HuH-7 (cell line): ENCODE measurements at regions not wholly inside any gene's neighbourhood (a gene's known extent, or its start where the extent isn't known, plus 50 kb on each side); places are given as distances from the start of the nearest gene placed in this dataset.

Experiments
- DNase-seq: peaks from one replicate; pipeline ENCODE4 v3.0.0; 2011; ENCODE audit warnings: low spot score

DNA sequence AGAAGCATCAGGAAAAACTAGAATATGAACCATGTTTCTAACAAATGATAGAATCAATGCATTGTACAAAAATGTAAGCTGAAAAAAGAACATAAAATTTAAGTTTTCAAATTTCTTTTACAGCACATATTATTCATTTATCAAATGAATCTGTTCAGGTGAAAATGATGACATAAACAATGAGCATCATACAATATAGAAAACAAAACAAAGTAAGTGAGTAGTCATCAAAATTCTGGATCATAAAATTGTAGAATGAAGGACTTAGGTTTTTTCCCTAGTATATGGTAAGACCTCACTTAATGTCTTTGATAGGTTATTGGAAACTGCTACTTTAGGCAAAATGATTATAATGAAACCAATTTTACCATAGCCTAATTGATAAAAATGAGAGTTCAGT lies 427.0 kb upstream of the KCNH7 start:
- DNase-seq, result no peak

DNA sequence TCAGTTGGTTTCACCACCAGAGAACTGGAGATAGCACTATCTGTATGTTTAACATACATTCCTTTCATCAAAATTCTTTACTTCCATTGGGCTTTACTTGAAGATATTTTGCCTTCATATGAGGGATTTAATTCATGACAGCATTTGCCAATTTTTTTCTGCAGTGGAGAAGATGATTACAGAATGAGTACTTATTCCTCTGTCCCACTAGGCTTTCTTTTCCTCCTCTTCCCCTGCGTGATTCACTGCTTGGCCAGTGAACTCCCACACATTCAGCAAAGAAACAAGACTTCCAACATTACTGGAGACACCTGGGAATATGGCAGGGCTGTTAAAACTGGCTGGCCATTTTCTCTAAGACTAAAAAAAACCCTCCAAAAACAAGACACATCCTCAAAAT lies 425.8 kb upstream of the KCNH7 start:
- no peak for DNase-seq

DNA sequence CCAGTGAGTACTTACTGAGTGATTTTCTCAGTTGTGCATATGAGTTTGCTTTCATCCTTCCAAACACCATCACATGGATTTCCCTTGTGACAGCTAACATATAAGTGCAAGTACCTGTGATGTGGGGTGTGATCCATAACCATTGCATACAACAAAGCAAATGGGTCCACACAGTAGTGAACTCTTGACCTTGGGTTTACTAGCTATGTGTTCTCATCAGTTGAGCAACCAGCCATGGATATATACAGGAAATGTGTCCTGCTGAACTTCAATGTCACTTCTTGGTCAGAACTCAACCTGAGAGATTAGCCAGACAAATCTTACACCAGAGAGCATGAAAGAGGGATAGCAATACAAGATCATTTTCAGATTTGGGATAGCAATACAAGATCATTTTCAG lies 420.9 kb upstream of the KCNH7 start:
- peak; percentile 4 for DNase-seq

DNA sequence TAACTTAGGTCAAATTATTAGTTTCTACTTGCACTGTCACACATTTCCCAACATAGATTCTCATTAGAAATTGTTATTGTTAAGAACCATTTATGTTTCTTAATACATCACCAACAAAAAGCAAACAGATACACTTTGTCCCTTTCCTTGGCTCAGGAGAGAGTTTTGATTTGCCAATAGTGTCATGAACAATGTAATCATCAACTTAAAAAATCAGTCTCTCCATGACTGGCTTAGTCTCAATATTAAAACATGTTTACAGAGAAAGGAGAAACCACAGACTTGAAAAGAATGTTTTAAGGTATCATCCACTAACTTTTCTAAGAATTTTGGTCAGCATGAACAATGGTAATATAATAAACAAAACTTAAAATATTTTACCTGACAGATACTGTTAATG lies 416.5 kb upstream of the KCNH7 start:
- no peak for DNase-seq

DNA sequence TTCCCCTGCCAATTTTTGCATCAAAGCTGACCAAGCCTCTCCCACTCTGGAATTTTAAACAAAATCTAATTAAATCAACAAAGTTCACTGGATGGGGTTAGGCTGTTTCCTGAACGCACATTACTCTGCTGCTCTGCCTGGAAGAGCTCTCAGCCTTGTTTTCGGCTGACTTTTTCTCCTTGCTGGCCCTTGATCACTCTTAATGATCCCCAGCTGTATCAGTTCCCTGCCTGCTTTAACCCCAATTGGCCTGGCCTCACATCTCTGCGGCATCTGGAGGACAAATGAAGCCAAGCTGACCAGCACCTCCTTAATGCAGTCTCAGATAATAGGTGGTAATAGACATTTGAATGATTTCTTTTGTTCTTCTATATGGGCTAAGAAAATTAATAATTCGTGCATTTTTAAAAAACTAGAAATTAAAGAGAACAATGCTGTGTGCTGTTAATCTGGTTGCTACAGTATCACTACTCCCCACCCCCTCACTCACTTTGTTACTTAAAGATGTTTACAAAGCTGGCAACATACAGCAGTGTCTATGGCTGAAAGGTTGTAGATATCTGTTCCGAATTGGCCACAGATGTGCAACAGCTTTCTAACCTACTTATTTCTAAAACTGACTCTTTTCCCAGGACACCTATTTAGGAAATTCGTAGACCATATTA lies 415.2 kb upstream of the KCNH7 start:
- no peak for DNase-seq

DNA sequence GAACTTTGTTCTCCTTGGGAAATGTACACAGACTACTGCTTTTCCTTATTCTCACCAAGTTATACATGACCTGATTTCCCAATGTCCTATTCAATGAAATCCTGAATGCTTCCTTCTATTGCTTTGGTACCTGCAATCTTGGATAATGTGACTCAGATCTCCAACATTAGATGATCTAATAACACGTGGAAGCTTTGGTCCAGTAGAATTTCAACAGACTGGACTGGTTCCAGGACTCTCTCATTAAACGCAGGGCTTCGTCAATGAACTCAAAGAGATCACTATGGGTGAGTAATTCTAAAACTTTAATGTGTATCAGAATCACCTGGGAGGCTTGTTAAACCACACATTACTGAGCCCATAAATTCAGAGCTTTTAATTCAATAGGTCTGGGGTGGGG lies 413.6 kb upstream of the KCNH7 start:
- no peak for DNase-seq

DNA sequence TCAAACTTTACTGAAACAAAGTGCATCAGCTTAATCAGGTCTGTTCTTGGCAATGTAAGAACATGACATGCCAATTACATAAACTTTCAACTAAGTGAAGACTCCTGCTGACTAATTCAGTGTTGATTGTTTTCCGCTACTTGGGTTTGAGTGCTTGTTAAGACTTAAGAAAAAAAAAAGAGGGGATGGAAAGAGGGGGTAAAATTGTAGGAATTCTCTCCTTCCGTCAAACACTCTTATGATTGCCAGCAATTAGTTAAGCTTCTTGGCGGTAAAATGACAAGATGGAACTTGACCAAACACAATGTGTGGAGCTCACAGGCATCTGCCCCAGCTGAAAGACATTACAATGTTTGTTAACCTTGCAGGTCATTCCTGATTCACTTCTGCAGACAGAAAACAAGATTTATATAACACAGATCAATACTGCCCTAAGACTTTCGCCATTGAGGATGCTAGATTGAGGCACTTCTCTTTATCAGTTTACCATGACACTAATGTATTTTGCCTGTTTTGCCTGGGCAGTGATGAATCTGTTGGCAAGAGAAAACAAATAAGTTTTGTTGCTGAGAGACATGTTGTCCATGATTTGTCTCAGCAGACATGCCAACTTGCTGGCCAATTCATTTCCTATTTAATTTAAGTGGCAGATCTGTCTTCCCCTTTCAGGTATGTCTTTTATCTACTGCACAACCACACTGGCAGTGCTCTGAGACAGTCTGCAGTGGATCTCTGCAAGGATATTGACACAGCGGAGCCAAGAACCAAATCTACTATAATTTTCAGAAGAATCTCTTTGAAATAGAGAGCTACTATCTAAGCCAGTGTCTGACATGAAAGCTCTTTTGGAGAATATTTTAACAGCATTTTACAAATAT lies 410.0 kb upstream of the KCNH7 start:
- DNase-seq, result no peak

DNA sequence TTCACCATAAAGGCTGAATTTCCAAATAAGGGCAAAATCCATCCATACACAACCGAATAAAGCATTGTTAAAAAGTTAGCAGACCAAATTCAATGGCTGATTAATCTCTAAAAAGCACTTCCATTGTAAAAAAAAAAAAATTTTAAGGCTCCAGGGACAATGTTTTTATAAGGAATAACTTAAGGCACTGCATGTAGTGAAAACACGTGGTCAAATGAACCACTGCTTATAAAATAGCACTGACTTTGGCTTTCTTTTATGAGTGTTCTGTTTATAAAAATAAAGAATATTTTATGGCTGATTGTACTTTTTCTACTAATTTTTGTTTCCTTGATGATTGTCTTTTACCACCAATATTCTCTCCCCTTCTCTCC lies 409.3 kb upstream of the KCNH7 start:
- DNase-seq, result no peak

DNA sequence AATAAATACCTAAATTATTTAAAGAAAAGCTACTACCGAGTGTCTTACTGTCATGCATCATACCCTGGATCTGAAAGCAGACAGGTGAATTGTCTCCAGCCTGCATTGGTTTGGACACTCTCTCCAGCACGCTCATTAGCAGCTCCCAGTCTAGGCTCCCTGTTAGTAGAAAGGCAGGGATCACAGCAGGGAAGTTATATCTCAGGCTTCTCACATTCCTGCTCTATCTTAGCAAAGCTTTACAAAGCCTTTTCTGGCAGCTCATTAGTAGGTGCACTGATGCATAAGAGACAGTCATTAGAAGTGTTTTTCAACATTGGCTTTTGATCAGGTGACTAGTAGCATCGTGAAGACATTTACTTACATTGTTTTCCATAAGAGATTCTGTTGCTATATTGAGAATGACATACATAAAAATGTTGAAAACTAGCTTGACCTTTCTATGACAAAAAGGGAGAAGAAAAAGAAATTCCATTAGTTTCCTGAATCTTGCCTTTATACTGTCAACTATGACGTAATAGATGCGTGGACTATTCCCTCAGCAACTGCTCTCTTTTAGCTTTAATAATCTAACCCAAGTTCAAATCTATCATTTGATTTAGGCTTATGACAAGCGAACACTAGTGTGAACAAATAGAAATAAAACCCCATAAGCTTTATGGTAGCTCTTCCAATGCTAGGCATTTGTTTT lies 408.7 kb upstream of the KCNH7 start:
- no peak for DNase-seq

DNA sequence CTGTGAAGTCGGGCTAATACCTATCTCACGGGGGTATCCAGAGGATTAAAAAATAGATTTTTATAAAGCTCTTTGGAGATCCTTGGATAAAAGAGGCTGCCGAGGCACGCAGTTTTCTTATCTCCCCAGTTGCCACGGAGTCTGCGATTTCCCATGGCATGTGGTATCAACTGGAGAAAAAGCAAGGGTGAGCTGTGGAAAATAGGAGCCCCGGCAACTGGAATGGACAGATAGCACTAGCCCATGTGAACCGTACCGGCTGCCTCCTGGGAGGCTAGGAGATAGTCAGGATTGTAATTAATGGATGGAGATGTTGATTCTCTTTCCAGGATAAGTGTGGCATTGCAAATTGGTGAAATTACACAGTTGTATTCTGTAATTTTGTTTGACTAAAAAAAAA lies 407.6 kb upstream of the KCNH7 start:
- no peak for DNase-seq

DNA sequence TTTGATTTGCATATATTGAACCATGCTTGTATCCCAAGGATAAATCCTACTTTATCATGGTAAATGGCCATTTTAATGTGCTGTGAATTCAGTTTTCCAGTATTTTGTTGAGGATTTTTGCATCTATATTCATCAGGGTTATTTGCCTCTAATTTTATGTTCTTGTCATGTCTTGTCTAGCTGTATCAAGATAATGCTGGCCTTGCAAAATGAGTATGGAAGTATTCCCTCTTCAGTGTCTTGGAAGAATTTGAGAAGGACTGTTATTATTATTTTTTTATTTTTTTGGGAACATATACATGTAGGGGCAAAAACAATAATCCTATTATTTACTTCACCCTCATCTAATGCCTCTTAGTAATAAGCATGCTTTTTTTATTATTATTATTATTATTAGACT lies 398.0 kb upstream of the KCNH7 start:
- DNase-seq, result no peak

DNA sequence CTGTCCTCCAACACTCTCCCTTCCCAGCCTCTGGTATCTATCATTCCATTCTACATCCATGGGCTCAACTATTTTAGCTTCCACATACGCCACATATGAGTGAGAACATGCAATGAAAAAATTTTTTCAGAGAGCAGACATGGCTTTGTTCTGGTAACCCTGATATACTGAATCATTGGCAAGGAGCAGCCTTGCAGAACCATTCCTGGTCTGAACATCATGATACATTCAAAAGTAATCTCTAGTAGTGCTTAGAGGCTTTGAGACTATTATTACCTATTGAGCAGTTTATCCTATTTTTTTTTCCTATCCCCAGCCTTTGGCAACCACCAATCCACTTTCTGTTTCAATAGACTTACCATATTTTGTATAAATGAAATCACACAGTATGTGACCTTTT lies 393.1 kb upstream of the KCNH7 start:
- DNase-seq, result no peak

DNA sequence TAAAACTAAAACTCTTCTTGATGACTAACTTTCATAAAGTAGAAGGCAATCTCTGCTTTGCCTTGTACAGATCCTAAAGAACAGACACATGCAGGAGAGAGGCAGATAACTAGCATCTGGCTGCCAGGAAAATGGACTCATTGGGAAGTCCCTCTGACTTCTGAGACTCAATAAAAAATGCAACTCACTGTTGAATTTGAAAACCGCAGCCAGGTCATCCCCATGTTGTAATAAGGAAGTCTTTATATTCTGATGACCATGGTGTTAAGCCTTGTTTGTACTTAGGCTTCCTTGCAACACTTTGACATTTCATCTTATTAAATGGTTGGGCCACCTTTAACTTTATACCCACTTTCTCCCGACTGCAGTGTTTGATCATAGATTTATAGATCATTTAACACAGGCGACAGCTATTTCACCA lies 375.1 kb upstream of the KCNH7 start:
- peak; percentile 14 for DNase-seq

DNA sequence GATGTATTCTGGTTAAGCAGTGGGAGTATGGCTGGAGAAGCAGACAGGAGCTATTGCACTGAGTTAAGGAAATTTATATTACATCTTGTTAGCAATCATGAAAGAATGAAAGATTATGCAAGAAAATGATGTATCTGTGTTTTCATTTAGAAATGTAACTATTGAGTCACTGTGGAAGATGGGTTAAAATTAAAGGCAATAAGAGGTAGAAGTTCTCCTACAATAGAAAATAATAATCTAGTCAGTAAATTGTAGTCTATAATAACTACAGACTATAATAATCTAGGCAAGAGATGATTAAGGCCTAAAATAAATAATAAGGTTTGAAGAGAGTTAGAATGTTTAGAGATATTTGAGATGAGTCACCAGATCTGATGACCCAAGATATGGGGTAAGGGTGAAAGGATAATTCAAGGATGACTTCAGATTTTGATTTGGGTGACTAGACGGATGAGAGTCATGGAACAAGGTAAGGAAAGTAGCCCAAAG lies 371.9 kb upstream of the KCNH7 start:
- no peak for DNase-seq

DNA sequence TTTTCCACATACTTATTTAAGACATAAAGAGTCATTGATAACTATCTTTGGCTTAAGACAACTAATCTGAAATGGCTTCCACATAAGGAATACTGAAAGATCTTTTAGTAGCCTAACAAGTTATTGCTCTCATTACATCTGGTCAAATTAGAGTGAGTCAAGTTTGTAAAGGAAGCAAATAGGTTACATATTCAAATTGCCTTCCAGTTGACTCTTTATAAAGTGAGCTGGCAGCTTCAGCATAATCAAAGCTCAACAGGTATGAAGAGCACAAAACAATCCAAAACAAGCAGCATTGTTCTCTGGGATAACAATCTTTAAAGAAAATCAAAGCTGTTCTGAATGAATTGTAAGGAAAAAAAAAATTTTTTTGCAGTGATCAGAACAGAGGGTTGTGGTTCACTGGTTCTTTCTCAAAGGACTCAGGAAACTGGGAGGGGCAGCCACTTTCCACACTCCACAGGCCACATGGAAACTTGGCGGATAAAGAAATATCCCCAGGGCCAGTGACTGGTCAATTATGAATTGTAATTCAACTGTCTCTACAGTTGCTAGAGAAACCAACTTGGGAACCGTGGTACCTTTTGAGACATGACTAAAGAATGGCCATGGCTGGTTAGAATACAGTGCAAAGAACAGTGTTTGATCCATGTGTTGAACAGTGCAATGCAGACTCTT lies 369.3 kb upstream of the KCNH7 start:
- no peak for DNase-seq

DNA sequence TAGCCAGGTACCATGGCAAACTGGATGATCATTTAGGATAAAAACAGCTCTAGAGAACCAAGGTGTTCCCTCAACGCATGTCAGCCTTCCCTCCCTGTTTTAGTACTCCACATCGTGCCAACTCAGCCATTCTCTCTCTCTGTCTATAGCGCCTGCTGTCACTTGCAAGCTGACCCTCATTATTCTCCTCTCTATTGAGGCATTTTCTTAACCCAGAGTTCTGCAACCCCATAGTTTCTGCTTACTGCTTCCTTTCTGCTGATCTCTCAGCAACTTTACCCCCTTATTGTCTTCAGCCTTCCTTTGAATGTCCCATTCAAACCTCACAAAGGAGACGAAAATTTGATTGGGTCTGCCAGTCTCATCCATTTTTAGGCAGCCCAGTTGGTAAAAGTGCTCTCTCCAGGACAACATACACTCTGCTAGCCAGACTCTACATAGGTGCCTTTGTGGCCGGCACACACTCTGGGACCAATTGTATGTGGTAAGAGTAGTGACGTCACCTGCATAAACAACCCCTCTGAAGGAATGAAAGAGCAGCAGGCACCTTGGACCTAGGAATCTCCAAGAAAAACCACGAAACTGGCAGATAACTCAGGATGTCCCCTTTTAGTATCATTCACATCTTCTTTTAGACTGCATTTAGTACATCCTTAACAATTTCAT lies 367.2 kb upstream of the KCNH7 start:
- DNase-seq, result no peak

DNA sequence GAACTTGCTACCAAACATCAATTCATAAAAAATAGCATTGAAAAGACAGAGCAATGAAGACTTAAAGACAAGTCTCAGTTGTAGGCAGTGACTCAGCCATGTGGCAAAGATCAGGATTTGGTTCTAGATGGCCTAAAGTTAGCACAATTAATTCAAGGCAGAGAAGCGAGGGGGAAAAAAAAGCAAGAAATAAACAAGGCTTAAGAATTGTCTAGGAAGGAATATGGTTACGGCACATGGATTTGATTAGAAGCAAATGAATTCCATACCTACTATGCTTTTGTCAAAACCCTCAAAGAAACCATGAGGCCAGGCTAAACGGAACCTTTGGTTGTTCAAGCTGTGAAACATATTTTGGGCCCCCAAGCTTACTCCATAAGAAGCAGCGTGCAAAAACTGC lies 362.2 kb upstream of the KCNH7 start:
- DNase-seq, result no peak

DNA sequence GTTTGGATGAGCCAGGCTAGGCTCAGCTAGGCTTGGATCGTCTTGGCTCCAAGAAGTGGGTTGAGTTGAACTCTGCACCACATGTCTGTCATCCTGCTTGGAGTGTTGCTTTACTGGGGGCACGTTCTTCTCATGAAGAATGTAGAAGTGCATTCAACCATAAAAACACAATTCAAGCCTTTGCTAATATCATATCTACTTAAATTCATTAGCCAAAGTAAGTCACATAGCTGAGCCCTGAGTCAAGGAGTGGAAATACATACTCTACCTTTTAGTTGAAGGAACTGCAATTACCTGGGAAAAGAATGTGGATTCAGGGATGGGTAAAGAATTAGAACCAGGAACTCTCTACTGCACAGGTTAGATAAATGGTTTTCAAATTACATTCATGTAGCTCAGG lies 360.4 kb upstream of the KCNH7 start:
- no peak for DNase-seq

DNA sequence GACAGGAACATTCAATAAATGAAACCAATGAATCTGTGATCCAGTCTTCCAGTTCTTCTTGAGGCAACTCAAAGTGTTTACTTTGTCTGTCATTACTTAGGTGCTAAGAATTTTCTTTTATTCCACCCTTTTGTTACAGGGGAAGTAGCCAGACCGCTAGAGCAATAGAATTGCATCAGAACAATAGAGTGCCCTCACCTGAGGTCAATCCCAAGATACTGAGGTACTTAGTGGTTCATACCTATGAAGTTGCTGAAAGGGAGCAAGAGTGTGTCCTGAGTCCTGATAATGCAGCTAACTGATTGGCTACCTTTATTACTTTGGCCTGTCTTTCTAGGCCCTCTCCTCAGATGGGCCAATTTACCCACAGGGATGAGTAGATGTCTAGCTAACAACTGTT lies 359.4 kb upstream of the KCNH7 start:
- DNase-seq, result no peak

DNA sequence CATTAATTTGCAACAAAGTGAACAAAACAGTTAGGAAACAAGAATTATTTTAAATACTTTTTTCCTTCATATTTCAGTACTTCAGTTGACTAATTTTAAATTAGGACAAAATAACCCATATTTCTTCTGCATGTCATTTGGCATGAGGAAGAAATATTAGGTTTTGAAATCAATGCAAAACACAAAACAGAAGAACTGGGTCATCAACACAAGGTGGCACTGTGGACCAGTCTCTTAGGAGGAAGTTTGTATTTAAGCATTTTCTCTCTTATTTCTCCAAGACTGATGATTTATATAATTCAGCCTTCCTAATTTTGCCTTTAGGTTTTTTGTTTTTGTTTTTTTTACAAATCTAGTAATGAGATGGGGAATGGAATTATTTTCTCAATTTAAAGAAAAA lies 352.8 kb upstream of the KCNH7 start:
- peak; percentile 17 for DNase-seq

DNA sequence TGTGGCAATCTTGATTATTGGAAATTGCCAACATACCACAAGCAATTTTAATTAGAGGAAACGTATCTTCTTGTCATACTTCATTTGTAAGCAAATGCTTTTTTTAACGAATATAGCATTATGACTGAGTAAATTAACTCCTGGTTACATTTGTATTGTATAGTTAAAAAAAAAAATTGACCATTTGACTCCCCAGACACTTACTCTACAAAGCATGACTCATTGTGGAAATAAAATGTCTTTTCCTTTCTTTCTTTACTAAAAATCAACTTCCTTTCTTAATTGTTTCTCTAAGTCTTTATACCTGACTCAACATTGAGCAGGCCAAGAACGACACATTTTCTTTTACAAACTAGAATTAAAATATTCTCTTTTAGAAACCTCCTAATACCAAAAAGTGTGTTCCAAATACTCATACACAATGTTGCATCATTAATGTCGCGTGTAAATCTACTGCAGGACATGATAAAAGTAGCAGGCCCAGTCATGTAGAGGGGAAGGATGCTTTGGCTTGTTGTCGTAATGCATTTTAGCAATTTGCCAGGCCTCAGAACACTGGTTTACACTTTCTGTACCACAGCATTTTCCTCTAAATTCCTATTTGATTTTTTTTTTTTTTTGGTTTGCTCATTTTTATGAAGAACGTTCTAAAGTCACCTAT lies 349.6 kb upstream of the KCNH7 start:
- no peak for DNase-seq
